Common myeloid progenitor, CD34-positive (primary cell): ENCODE measurements at regions not wholly inside any gene's neighbourhood (a gene's known extent, or its start where the extent isn't known, plus 50 kb on each side); places are given as distances from the start of the nearest gene placed in this dataset.

ENCODE experiments used
- CTCF ChIA-PET: fragments of 350-600 bp; sonication (Branson Sonifier 250); formaldehyde crosslinking; loops from one replicate; lab custom pipeline; 2021; ENCODE audit warnings: antibody characterized with exemption; lab: Charles Lee
- POLR2A ChIA-PET: fragments of 350-600 bp; sonication (Branson Sonifier 250); formaldehyde crosslinking; loops from one replicate; lab custom pipeline; 2021; ENCODE audit warnings: antibody characterized with exemption; lab: Charles Lee
- DNase-seq, 3 donors: peaks; one replicate each; pipeline versions ENCODE4 v3.0.0 to v3.0.0-alpha.2; 2013
- H3K27ac ChIP-seq, 2 experiments: 1 replicate in 1 of 2; 2 replicates in 1 of 2; pipeline ENCODE4 v1.7.0; 2013; ENCODE audit warnings: inconsistent platforms in 2 of 2, low read length in 2 of 2, mild to moderate bottlenecking in 2 of 2, low read depth in 1 of 2, moderate library complexity in 1 of 2; ENCODE audit not compliant: severe bottlenecking in 2 of 2, insufficient read depth in 1 of 2, poor library complexity in 1 of 2
- H3K27me3 ChIP-seq, 5 experiments: replicated peaks in 2 of 5; 1 replicate in 3 of 5; 2 replicates in 2 of 5; pipeline versions ENCODE4 v1.6.1 to v1.7.0; 2013; ENCODE audit warnings: low read length in 4 of 5, mild to moderate bottlenecking in 2 of 5, moderate library complexity in 2 of 5, inconsistent platforms in 1 of 5; ENCODE audit not compliant: insufficient read depth in 5 of 5, control insufficient read depth in 4 of 5
- H3K36me3 ChIP-seq, 4 experiments: 1 replicate in 2 of 4; 2 replicates in 2 of 4; pipeline versions ENCODE4 v1.6.1 to v1.7.0; 2013; ENCODE audit warnings: low read length in 3 of 4, control low read depth in 1 of 4, mild to moderate bottlenecking in 1 of 4; ENCODE audit not compliant: control insufficient read depth in 4 of 4, insufficient read depth in 4 of 4
- H3K4me1 ChIP-seq, 4 experiments: 1 replicate in 3 of 4; 2 replicates in 1 of 4; pipeline versions ENCODE4 v1.6.1 to v1.7.1; 2013; ENCODE audit warnings: low read length in 3 of 4, mild to moderate bottlenecking in 3 of 4, control low read depth in 1 of 4, inconsistent platforms in 1 of 4, moderate library complexity in 1 of 4; ENCODE audit not compliant: control insufficient read depth in 4 of 4, insufficient read depth in 4 of 4; ENCODE audit errors: control extremely low read depth in 1 of 4
- H3K4me3 ChIP-seq, 7 experiments: 1 replicate in 4 of 7; 2 replicates in 3 of 7; pipeline versions ENCODE4 v1.5.1 to v1.7.0; 2013; ENCODE audit warnings: mild to moderate bottlenecking in 7 of 7, low read length in 6 of 7, moderate library complexity in 6 of 7, inconsistent platforms in 2 of 7, low read depth in 2 of 7, control low read depth in 1 of 7; ENCODE audit not compliant: insufficient read depth in 4 of 7, control insufficient read depth in 1 of 7; ENCODE audit errors: extremely low read depth in 1 of 7
- H3K9me3 ChIP-seq, 5 experiments: 1 replicate in 4 of 5; 2 replicates in 1 of 5; pipeline versions ENCODE4 v1.6.1 to v1.7.1; 2013; ENCODE audit warnings: low read length in 4 of 5, mild to moderate bottlenecking in 2 of 5, inconsistent platforms in 1 of 5, low read depth in 1 of 5, moderate library complexity in 1 of 5; ENCODE audit not compliant: control insufficient read depth in 4 of 5, insufficient read depth in 2 of 5; ENCODE audit errors: control extremely low read depth in 1 of 5
- WGBS: methylation state at CpG from one replicate; pipeline ENCODE4 v1.1.5; 2013; ENCODE audit not compliant: insufficient coverage; 5-methylcytosine and 5-hydroxymethylcytosine counted together

GRCh38 chr3:36114353-36114752, 266.0 kb upstream of the STAC start:
- CTCF ChIA-PET: no interaction called here
- Histone ChIP-seq H3K9me3 (no peaks in the 10 kb centered on the region), H3K4me3 (no peak overlapping the region), H3K27ac (no peak overlapping the region), H3K27me3 (no peaks in the 10 kb centered on the region), H3K36me3 (no peaks in the 10 kb centered on the region), H3K4me1 (no peaks in the 10 kb centered on the region)
- DNase-seq: no peak
- POLR2A ChIA-PET: no interaction called here

GRCh38 chr3:36124118-36124796, 256.0 kb upstream of the STAC start:
- ChIA-PET POLR2A (no interaction called here), CTCF (no interaction called here)
- DNase-seq: peak in 1 of 3 donors; percentile 0

DNA sequence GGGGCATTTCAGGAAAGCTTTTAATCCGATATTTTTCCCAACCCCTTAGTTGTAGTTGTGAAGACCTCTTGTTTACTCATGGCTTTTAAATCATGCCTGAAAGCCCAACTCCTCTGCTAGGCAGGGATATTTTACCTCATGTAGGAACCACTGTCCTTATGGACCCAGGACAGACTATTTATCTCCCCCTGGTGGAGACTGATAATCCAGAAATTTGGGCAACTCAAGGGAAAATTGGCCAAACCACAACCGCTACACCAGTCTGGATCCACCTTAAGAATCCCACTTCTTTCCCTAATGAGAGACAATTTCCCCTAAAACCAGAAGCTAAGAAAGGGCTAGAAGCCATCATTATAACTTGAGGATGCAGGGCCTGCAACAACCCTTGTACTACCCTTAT, 248.1 kb upstream of the STAC start:
- ChIA-PET CTCF (no interaction called here), POLR2A (no interaction called here)
- Histone ChIP-seq H3K36me3 (no peaks in the 10 kb centered on the region), H3K4me1 (no peaks in the 10 kb centered on the region), H3K27me3 (no peaks in the 10 kb centered on the region), H3K27ac (no peak overlapping the region), H3K4me3 (no peak overlapping the region), H3K9me3 (peaks cover 0 to 10% (median 0%) of the 10 kb centered on the region in 5 experiments)
- 92% methylated on average over 2 of the region's 2 CpGs for WGBS
- DNase-seq: peak in 1 of 3 donors; percentile 0

More at GRCh38 chr3:36124118-36124796, 256.0 kb upstream of the STAC start:
- 100% methylated on average over 1 of the region's 2 CpGs for WGBS
- Histone ChIP-seq H3K4me3 (no peak overlapping the region), H3K27me3 (no peaks in the 10 kb centered on the region), H3K36me3 (no peaks in the 10 kb centered on the region), H3K9me3 (peaks cover 0 to 15% (median 0%) of the 10 kb centered on the region in 5 experiments), H3K27ac (no peak overlapping the region), H3K4me1 (no peaks in the 10 kb centered on the region)

GRCh38 chr3:36135863-36136262, 244.4 kb upstream of the STAC start:
- POLR2A ChIA-PET: no interaction called here
- Histone ChIP-seq H3K27me3 (no peaks in the 10 kb centered on the region), H3K27ac (no peak overlapping the region), H3K4me3 (no peak overlapping the region), H3K36me3 (no peaks in the 10 kb centered on the region), H3K9me3 (no peaks in the 10 kb centered on the region), H3K4me1 (no peaks in the 10 kb centered on the region)
- CTCF ChIA-PET: no interaction called here
- DNase-seq: no peak

DNA sequence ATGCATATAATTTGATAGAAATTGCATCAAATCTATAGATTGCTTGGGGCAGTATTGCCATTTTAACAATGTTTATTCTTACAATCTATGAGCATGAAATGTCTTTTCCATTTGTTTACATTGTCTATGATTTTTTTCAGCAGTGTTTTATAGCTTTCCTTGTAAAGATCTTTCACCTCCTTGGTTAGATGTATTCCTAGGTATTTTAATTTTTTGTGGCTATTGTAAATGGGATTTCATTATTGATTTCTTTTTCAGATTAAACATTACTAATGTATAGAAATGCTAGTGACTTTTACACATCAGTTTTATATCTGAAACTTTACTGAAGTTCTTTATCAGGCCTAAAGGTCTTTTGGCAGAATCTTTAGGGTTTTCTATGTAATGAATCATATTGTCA, 237.6 kb upstream of the STAC start:
- Histone ChIP-seq H3K4me1 (no peaks in the 10 kb centered on the region), H3K27ac (no peak overlapping the region), H3K36me3 (no peaks in the 10 kb centered on the region), H3K27me3 (no peaks in the 10 kb centered on the region), H3K9me3 (no peaks in the 10 kb centered on the region), H3K4me3 (no peak overlapping the region)
- no peak for DNase-seq
- ChIA-PET POLR2A (no interaction called here), CTCF (no interaction called here)

DNA sequence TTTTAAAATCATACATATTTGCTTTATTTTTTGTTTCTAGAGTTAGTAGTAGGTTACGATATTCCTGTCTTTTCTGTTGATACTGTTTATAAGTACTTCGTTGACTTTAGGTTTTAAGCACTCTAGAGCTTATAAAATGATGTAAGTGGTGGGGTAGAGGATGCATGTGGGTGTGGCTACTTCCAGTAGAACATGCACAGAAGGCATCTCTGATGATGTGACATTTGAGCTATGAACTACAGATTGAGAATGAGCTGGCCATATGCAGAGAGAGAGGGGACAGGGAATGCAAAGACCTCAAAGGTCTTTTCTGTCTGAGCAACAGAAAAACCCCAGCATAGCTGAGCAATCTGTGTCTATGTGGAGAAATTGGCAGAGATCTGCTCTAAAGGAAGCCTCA, 233.9 kb upstream of the STAC start:
- WGBS: 90% methylated on average over 2 of the region's 2 CpGs
- Histone ChIP-seq H3K36me3 (no peaks in the 10 kb centered on the region), H3K27ac (no peak overlapping the region), H3K4me3 (no peak overlapping the region), H3K27me3 (no peaks in the 10 kb centered on the region), H3K9me3 (peaks cover 0 to 2% (median 0%) of the 10 kb centered on the region in 5 experiments), H3K4me1 (no peaks in the 10 kb centered on the region)
- ChIA-PET CTCF (no interaction called here), POLR2A (no interaction called here)
- DNase-seq: no peak

DNA sequence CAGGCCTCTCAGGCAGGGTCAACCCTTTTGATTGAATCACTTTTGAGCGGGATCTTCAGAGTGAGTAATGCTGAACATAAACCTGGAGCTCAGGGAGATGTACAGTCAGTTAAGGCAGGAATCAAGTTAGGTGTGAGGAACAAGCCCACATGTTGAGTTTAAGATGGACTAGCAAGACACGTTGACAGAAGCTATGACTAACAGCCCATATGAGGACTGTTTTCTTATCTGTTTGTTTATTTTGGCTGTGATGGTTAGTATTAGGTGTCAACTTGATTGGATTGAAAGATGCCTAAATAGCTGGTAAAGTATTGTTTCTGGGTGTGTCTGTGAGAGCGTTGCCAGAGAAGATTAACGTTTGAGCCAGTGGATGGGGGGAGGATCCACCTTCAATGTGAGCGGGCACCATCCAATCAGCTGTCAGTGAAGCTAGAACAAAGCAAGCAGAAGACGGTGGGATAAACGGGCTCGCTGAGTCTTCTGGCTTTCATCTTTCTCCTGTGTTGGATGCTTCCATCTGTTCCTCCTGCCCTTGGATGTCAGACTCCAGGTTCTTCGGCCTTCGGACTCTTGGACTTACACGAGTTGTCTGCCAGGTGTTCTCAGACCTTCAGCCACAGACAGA, 232.3 kb upstream of the STAC start:
- Histone ChIP-seq H3K27me3 (no peaks in the 10 kb centered on the region), H3K9me3 (peaks cover 0 to 2% (median 0%) of the 10 kb centered on the region in 5 experiments), H3K27ac (no peak overlapping the region), H3K4me1 (no peaks in the 10 kb centered on the region), H3K4me3 (no peak overlapping the region), H3K36me3 (no peaks in the 10 kb centered on the region)
- ChIA-PET POLR2A (no interaction called here), CTCF (interaction anchor here (0.8 kb wide), 1 partner anchor 206 kb away, joined by 3 read pairs; no protein-coding TSS in a partner anchor)
- 99% methylated on average over 11 of the region's 11 CpGs for WGBS
- no peak for DNase-seq
